Epithelial cell of prostate (primary cell): ENCODE measurements at regions not wholly inside any gene's neighbourhood (a gene's known extent, or its start where the extent isn't known, plus 50 kb on each side); places are given as distances from the start of the nearest gene placed in this dataset.

Experiments used
- DNase-seq: peaks from one replicate; pipeline ENCODE4 v3.0.0-alpha.2; 2011; ENCODE audit warnings: low read depth, low spot score
- H3K27ac ChIP-seq: fragments of 450-650 bp; 2 replicates; pipeline ENCODE4 v1.5.1; 2017; ENCODE audit warnings: mild to moderate bottlenecking

DNA sequence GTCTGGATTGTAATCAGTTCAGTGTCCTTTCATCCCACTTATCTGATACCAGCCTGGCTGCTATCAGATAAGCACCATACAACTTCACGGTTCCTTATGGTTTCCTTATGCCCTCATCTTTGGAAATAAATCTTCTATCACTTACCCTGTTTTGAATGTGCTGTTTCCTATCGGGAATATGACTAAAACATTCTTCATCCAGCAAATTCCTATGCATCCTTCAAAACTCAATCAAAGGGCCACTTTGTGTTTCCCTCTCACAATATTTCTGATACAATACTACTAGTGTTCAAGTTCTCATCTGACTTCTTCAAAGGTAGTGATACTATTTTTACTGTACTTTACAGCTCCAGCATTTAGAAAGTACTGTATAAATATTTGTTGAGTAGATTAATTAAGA is 513.2 kb downstream of the OMA1 start:
- DNase-seq = no peak

DNA sequence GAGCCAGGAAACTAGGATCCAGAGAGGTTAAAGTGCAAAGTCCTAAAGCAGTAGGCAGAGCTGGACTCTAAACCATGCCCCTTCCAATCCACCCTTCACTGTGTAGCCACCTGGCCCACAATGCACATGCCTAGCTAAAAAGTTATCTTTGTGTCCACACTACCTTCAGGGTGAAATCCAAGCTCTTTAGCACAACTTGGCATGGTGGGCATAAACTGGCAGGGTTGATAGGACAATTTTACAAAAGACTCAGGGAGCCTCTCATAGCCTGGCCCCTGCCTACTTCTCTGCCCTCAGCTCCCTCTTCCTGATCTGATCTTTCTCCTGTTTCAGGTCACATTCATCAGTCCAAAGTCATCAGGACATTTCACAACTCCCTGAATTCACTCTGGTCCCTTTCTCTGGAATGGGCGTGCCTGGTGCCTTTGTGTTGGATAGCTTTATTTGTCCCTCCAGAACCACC is 513.9 kb downstream of the OMA1 start:
- H3K27ac ChIP-seq = no peak overlapping the region
- no peak for DNase-seq

More for the DNA sequence above, 513.2 kb downstream of the OMA1 start:
- H3K27ac ChIP-seq = no peak overlapping the region

DNA sequence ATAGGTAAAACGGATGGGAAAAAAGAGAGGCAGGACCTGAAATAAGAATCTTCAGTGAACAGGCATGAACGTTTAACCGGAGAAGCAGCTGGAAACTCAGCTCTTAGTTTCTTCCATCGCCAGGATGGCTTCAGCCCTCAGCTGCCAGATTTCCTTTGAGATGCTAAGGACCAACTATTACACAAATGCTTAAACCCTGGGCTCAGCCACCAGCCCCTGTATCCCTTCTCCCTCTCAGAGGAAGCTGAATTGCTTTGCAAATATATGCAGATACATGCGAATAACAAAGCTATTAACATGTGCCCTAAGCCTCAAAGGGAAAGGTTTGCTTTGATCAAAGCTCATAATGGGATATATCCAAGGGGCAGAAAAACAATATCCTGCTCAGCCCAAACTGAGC is 515.1 kb downstream of the OMA1 start:
- H3K27ac ChIP-seq = no peak overlapping the region
- DNase-seq = no peak

DNA sequence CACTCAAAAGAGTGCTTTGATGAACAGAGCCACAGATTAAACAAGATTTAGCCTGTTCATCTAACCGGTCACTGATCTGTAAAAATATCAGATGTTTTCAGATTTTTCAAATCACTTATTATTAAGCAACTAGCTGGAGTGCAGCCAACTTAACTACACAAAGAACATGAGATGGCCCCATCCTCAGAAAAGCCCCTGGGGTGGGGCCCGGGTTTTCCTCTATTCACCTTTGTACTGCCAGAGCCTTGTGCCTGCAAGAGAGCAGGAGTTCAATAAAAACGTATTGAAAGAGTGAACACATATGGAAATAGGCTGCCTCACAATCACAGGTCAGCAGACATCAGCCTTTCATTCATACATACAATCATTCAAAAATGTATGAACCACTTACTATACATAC is 516.1 kb downstream of the OMA1 start:
- no peak for DNase-seq
- no peak overlapping the region for H3K27ac ChIP-seq

DNA sequence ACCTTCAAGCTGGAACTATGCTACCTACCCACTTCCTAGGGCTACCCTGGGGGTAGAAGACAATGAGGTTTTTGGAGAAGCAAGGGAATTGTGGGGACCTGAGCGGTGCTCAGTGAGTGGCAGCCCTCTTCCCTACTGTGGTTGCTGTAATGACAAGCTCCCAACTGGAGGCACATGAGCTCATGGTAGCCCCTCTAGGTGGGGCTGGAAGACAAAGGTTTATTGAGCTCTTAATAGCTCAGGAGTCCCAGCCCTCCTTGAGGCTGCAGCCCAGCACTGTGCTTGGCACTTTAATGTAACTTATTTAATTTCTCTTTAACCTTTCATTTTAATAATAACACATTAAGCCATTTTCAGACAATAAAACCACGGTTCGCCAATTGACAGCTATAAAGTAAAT is 528.9 kb downstream of the OMA1 start:
- DNase-seq = no peak
- no peak overlapping the region for H3K27ac ChIP-seq

GRCh38 chr1:58013237-58013636 is 533.3 kb downstream of the OMA1 start:
- no peak overlapping the region for H3K27ac ChIP-seq
- no peak for DNase-seq

DNA sequence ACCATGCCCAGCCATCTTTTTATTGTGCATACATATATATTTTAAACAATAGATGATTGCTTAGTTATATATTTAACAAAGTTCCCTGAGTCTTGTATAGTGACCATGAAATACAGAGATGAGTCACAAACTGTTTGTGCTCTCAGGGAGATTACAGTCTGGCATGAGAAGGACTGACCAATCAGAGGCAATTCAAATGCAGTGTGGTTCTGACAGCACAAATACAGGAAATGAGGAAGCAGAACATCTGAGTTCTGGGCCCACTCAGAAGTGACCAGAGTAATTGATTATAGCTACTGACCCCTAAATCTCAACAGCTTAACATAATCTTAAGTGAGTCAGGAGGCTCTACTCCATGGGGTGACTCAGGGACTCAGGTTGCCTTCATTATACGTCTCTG is 534.5 kb downstream of the OMA1 start:
- H3K27ac ChIP-seq = no peak overlapping the region
- no peak for DNase-seq

DNA sequence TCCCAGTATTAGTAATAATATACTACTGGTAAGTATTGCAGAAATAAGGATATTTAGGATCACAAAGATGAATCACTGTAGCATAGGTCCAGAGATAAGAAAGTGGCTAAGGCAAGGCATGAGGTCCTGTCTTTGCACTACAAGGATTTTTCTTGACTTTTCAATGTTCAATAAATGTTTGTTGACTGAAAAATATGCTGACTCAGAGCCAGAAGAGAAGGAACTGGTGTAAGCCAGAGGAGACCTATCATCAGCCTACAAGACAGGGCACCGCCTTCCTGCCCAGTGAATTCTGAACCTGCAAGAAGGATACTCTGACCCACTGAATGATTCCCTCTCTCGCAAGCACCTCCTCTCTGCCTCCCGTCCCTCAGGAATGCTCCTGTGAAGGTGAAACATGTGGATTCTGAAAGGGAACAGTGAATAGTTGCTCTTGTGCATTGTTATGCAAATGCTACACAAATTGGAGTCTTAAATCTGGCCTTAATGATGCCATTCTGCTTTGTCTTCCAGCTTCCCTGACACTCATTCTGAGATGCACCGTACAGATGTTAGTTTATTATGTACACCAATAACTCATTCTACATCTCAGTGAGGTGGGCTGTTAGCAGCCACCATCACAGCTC is 540.0 kb downstream of the OMA1 start:
- no peak for DNase-seq
- H3K27ac ChIP-seq = no peak overlapping the region

GRCh38 chr1:58005212-58005611 is 541.3 kb downstream of the OMA1 start:
- DNase-seq = no peak

GRCh38 chr1:58003988-58004387 is 542.5 kb downstream of the OMA1 start:
- H3K27ac ChIP-seq = no peak overlapping the region
- DNase-seq = no peak

More at GRCh38 chr1:58005212-58005611, 541.3 kb downstream of the OMA1 start:
- H3K27ac ChIP-seq = no peak overlapping the region

GRCh38 chr1:58003059-58003458 is 543.5 kb downstream of the OMA1 start:
- DNase-seq = no peak
- H3K27ac ChIP-seq = no peak overlapping the region

DNA sequence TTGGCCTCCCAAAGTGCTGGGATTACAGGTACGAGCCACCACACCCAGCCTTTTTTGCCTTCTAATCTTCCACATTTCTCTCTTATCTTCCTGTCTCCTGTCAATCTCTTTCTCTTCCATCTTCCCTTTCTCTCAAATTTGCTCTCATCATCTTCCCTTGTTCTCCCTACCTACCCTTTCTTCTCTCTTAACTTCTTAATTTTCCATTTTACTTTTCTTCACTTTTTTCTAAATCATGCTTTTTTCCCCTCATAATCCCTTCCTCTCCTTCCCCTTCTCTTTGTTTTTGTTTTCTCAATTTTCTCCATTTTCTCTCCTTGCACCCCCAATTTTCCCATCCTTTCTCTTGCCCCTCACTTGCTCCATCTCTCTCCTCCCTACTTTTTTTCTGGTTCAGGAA is 545.7 kb downstream of the OMA1 start:
- no peak overlapping the region for H3K27ac ChIP-seq
- no peak for DNase-seq

DNA sequence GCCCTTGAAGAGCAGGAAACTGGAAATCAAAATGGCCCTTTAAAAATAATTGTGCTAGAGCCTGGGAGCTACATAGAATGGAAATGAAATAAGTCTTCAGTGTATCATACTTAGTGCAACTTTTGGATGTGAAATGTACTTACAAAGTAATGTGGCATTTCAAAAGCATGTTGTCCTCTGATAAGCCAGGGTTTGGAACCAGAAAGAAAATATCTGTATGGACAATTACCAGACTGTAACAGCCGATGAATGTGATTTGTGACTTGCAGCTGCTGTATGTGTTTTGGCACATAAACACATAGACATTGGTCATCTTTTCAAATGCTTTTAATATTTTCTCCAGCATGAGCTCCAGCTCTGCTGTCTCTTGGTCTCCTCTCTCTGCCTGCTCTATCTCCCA is 546.4 kb downstream of the OMA1 start:
- no peak for DNase-seq
- H3K27ac ChIP-seq = no peak overlapping the region

DNA sequence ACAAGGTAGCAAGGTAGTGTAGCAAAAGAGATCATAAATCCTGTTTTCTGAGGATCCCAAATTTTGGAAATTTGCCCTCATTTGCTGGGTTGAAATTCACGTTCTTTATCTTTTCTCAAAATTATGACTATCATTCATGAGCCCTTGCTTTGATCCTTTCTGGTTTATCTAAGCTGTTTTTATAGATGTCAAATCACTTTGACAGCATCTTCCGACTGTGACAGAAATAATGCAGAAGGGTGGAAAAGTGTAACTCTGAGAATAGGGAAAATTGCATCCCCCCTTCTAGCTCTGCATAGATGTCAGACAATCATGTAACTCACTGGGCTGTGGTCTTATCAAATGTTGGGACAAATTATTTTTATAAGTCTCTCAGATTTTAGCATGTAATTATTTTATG is 550.1 kb downstream of the OMA1 start:
- DNase-seq = no peak
- H3K27ac ChIP-seq = no peak overlapping the region

DNA sequence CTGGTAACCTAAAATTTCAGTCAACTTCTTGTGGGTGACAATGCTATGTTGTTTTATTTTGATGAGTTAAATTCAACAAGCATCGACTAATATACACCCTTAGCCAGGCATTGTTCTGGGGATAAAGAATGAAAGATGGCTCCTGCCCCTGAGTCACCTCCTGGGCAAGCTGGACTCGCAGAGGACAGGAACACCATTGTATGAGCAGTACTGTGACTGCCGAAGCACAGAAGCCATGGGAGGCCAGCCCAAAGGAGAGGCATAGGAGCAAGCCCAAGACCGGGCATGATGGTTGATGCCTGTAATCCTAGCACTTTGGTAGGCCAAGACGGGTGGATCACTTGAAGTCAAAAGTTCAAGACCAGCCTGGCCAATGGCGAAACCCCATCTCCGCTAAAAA is 555.2 kb downstream of the OMA1 start:
- no peak for DNase-seq
- no peak overlapping the region for H3K27ac ChIP-seq

- no peak overlapping the region for H3K27ac ChIP-seq
- no peak for DNase-seq
These were observed 556.6 kb downstream of the OMA1 start for GRCh38 chr1:57989877-57990276.

DNA sequence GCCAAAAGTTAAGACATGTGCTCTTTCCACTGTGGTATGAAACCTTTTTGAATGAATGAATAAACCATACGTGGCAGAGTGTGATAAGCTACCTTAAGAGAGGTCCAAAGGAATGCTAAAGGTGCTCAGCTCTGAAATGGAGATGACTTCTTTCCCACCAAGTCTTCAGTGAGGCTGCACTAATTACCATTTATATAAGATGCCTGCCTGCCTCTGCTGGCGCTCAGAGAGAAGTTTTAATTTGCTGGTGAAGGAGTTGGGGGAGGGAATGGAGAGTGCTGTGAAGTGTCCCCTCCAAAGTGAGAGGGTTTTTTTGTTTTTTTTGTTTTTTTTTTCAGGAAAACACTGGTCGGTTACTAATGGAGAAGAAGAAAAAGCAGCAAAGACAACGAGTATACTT is 559.0 kb downstream of the OMA1 start:
- DNase-seq = no peak
- no peak overlapping the region for H3K27ac ChIP-seq

DNA sequence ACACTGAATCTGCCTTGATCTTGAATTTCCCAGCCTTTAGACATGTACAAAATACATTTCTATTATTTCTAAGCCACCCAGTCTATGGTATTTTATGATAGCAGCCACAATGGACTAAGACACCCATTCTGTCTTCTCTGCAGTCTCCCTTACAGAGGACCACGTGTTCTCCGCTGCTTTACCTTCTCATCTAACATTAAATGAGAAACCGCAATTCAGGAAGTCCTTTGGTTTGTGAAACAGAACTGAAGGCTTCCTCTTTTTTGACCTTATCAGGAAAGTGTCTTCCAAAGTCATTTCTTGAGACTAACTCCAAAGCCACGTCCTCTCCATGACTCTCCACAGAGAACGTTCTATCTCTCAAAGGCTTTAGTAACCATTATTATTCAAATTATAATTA is 560.1 kb downstream of the OMA1 start:
- no peak overlapping the region for H3K27ac ChIP-seq
- DNase-seq = no peak

DNA sequence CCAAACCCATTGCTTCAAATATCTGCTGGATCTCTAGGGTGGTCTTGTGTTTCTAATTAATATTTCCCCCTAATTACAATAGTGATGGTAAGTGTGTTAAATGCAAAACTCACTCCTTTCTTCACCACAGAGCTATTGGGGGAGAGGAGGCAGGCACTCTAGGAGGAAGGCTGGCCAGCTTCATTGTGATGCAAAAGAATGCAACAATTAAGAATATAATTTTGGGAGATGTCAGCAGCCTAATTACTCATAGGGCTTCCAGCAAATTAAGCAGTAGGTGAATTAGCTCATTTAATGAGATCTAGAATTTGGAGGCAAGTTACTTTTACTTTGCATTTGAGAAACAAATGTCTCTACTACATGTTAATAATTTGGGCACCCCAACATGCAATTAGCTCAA is 560.4 kb upstream of the DAB1 start:
- H3K27ac ChIP-seq = no peak overlapping the region
- DNase-seq = no peak

- no peak overlapping the region for H3K27ac ChIP-seq
- no peak for DNase-seq
These were observed 559.6 kb upstream of the DAB1 start for GRCh38 chr1:57983441-57983840.

- no peak overlapping the region for H3K27ac ChIP-seq
- no peak for DNase-seq
These were observed 559.0 kb upstream of the DAB1 start for GRCh38 chr1:57982852-57983251.

DNA sequence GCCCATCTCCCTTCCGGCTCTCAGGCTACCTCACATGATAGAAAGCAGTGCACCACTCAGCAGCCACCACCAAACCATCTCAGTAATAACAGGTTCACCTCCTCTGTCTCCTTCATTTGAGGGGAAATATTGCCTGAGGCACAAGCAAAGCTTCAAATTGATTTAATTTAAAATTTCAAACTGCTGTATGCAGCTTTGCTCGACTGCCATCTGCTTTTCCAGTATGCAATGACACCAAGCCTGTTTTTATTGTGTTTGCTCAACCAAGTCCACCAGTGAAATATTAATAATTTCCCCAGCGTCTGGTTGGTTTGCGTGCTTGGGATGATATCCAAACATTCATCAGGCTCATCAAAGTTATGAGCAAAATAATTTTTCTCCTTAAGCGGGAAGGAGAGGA is 552.4 kb upstream of the DAB1 start:
- no peak for DNase-seq
- H3K27ac ChIP-seq = no peak overlapping the region

DNA sequence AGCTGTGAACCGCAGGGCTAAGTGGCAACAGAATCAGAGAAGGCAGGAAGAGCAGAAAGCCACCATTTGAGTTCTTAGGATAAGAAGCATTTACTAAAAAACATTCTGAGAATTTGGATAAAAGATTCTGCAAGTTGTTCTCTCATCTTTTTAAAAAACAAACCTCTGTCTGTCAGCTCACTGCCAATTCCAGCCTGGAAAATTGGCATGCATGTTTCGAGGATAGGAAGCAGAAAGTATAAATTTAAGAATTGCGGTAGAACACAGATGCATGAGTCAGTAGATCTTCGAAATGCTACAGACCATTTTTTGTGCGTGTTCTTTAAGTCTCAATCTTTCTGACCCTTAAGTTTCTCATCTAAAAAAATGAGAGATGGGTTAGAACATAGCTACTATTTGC is 544.5 kb upstream of the DAB1 start:
- no peak for DNase-seq
- no peak overlapping the region for H3K27ac ChIP-seq
